Mucosa of descending colon (tissue), 3 donors: ENCODE measurements at regions not wholly inside any gene's neighbourhood (a gene's known extent, or its start where the extent isn't known, plus 50 kb on each side); places are given as distances from the start of the nearest gene placed in this dataset.
A peak's percentile ranks its signal among the peaks of the same experiment; 100 is the strongest.

Experiments used
- ATAC-seq: fragments of 200-7000 bp; cut with Tn5 transposase; one replicate; pipeline ENCODE4 v1.9.1; 2020; ENCODE audit warnings: mild to moderate bottlenecking, moderate library complexity
- DNase-seq, 3 donors: peaks; one replicate each; pipeline ENCODE4 v3.0.0-alpha.2; 2020
- H3K36me3 ChIP-seq: fragments of 200-600 bp; one replicate; pipeline ENCODE4 v1.8.0; 2021; ENCODE audit warnings: low read depth, mild to moderate bottlenecking
- H3K4me1 ChIP-seq: fragments of 200-600 bp; one replicate; pipeline ENCODE4 v1.8.0; 2021; ENCODE audit warnings: low read depth, mild to moderate bottlenecking
- H3K4me3 ChIP-seq: fragments of 200-600 bp; one replicate; pipeline ENCODE4 v1.8.0; 2021; ENCODE audit warnings: mild to moderate bottlenecking
- H3K9me3 ChIP-seq: fragments of 200-600 bp; one replicate; pipeline ENCODE4 v1.8.0; 2021; ENCODE audit warnings: mild to moderate bottlenecking
- intact Hi-C, 2 donors: fragments of 100-400 bp; cut with DNase I in 1 of 2; cut with micrococcal nuclease in 1 of 2; formaldehyde crosslinking; loops; one replicate each; pipeline versions ENCODE4 v1.11.0 to v1.11.1; 2022; cut with DNase I, micrococcal nuclease
- TF ChIP-seq, protein P1 (sequence below): fragments of 200-600 bp; IDR thresholded peaks from one replicate; pipeline ENCODE4 v1.8.0; 2022; ENCODE audit warnings: antibody characterized with exemption, mild to moderate bottlenecking
- donor health status: DM: no; HTN: no; CAD: no; lungs with moderate emphysema.
- donor health status: DM: no; HTN: no; CAD: no.
- donor health status: DM: no; HTN: yes; CAD: no.

DNA sequence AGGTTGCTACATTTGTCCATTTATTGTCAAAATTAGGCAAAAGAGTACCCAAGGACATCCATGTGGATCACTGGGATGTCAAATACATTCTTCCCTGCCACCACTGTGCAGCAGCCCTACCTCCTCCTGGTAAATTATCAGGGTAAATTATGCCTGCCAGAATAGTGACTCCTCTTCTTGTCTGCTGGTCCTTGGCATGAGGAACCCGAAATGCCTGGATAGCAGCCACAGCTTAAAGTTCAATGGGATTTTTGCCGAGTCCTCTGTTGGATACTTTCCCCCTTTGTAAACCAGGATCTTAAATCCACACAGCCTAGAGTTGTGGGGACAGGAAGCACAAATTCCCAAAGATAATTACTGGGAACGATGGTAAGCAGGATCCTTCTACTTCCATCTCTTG is 173.3 kb downstream of the RFX6 start:
- no peaks in the 10 kb centered on the region for H3K4me1 ChIP-seq
- intact Hi-C loops = no loop called here
- no peak overlapping the region for H3K4me3 ChIP-seq
- ATAC-seq (no peak), DNase-seq (no peak)
- H3K36me3 ChIP-seq = no peaks in the 10 kb centered on the region
- H3K9me3 ChIP-seq = no peaks in the 10 kb centered on the region
- TF ChIP-seq, protein P1, sequence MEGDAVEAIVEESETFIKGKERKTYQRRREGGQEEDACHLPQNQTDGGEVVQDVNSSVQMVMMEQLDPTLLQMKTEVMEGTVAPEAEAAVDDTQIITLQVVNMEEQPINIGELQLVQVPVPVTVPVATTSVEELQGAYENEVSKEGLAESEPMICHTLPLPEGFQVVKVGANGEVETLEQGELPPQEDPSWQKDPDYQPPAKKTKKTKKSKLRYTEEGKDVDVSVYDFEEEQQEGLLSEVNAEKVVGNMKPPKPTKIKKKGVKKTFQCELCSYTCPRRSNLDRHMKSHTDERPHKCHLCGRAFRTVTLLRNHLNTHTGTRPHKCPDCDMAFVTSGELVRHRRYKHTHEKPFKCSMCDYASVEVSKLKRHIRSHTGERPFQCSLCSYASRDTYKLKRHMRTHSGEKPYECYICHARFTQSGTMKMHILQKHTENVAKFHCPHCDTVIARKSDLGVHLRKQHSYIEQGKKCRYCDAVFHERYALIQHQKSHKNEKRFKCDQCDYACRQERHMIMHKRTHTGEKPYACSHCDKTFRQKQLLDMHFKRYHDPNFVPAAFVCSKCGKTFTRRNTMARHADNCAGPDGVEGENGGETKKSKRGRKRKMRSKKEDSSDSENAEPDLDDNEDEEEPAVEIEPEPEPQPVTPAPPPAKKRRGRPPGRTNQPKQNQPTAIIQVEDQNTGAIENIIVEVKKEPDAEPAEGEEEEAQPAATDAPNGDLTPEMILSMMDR = no peak

DNA sequence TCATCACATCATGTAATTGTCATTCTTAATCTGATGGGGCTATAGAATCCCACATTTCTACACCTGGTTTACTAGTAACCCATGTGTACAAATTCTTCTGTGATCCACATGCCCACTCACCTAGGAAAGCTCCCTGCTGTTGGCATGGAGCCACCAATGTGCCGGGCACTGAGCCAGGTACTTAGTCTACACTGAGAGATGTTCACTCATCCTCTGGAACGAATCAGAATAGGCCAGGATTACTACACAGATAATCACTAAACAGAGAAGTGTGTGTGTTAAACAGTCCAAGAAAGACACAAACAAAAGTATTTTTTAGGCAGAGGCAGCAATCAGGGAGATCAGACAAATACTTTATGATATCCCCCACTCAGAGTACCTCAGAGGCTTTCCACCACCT is 193.2 kb upstream of the VGLL2 start:
- ATAC-seq (no peak), DNase-seq (peak in 1 of 3 donors; percentile 21)
- intact Hi-C loops = no loop called here
- H3K36me3 ChIP-seq = no peaks in the 10 kb centered on the region
- no peaks in the 10 kb centered on the region for H3K9me3 ChIP-seq
- no peaks in the 10 kb centered on the region for H3K4me1 ChIP-seq
- H3K4me3 ChIP-seq = no peak overlapping the region
- TF ChIP-seq, protein P1 = no peak

DNA sequence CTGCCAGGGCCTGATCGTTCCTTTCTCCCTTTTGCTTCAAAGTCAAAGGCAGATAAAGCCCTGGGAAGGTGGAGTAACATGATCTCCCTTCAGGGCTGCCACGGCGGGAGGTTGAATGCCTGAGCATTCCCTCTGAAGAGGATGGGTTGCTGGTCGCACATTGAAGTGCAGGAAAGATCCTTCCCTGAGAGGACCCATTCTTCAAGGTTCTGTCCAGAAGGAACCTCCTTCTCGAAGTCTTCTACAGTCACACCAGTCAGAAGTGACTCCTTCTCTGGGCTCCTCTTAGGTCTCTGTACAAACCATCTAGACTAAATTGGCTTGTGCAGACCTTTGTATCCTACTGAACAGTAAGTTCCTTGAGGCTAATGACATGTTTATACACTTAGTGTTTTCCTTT is 192.6 kb upstream of the VGLL2 start:
- H3K9me3 ChIP-seq = no peaks in the 10 kb centered on the region
- no peaks in the 10 kb centered on the region for H3K36me3 ChIP-seq
- no peak overlapping the region for H3K4me3 ChIP-seq
- peaks cover under 1% of the 10 kb centered on the region for H3K4me1 ChIP-seq
- intact Hi-C loops = no loop called here
- ATAC-seq (no peak), DNase-seq (no peak)
- TF ChIP-seq, protein P1 = no peak

DNA sequence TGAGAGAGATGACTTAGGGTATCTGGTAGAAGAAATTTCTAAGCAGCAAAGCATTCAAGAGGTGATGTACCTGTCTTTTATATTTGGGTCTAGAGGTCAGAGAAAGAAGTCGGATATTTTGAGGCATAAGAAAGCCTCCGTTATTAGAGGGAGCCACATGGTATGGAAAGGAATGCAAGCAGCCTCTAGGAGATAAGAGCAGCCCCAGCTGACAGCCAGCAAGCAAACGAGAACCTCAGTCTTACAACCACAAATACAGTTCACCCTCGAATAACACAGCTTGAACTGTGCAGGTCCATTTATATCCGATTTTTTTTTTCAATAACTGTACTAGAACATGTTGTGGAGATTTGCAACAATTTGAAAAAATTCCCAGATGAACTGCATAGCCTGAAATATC is 190.7 kb upstream of the VGLL2 start:
- intact Hi-C loops = no loop called here
- DNase-seq (no peak), ATAC-seq (no peak)
- H3K36me3 ChIP-seq = no peaks in the 10 kb centered on the region
- TF ChIP-seq, protein P1 = no peak
- no peaks in the 10 kb centered on the region for H3K9me3 ChIP-seq
- H3K4me1 ChIP-seq = peaks cover 10% of the 10 kb centered on the region
- H3K4me3 ChIP-seq = no peak overlapping the region

DNA sequence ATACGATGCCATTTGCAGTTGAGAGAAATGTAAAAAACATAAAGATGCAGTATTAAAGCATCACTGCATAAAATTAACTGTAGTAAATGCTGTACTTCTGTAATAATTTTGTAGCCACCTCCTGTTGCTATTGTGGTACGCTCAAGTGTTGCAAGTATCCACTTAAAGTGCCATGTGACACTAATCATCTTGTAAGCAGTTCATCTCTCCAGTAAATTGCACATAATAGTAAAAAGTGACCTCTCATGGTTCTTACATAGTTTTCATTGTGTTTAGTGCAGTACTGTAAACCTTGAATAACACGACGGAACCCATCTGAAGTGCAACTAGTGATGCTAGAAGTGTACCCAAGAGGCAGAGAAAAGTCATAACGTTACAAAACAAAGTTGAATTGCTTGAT is 190.1 kb upstream of the VGLL2 start:
- DNase-seq (no peak), ATAC-seq (no peak)
- peaks cover 10% of the 10 kb centered on the region for H3K4me1 ChIP-seq
- no peak overlapping the region for H3K4me3 ChIP-seq
- H3K36me3 ChIP-seq = no peaks in the 10 kb centered on the region
- H3K9me3 ChIP-seq = no peaks in the 10 kb centered on the region
- intact Hi-C loops = no loop called here
- TF ChIP-seq, protein P1 = no peak

DNA sequence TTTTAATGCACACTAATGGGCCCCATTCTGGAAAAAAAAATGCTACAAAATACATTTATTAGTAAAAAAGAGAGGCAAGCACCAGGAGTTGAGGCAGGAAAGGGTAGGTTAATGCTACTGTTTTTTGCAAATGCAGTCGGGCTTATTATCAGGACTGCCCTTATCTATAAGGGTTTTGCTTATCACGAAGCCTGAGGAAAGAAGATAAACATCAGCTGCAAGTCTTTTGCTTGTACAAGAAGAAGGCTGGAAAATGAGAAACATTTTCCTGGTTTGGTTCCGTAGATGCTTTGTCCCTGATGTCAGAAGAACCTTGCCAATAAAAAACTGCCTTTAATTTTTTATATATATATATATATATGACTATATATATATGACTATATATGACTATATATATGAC is 189.3 kb upstream of the VGLL2 start:
- Histone ChIP-seq H3K9me3 (no peaks in the 10 kb centered on the region), H3K4me3 (no peak overlapping the region), H3K36me3 (no peaks in the 10 kb centered on the region), H3K4me1 (peaks cover 10% of the 10 kb centered on the region)
- intact Hi-C loops = no loop called here
- TF ChIP-seq, protein P1 = no peak
- no peak for DNase-seq
- no peak for ATAC-seq
